Cardiac fibroblast (primary cell): ENCODE measurements at regions not wholly inside any gene's neighbourhood (a gene's known extent, or its start where the extent isn't known, plus 50 kb on each side); places are given as distances from the start of the nearest gene placed in this dataset.

Source experiments
- DNase-seq, 2 donors: peaks; one replicate each; pipeline versions ENCODE4 v3.0.0 to v3.0.0-alpha.2; 2010; ENCODE audit warnings: low read depth in 2 of 2
- H3K4me3 ChIP-seq, 2 donors: replicated peaks in 1 of 2; 1 replicate in 1 of 2; 2 replicates in 1 of 2; pipeline ENCODE4 v1.5.1; 2011; ENCODE audit warnings: low read depth in 2 of 2, low read length in 2 of 2, mild to moderate bottlenecking in 2 of 2, moderate library complexity in 1 of 2
- TF ChIP-seq, protein P1 (sequence below): IDR thresholded peaks from one replicate; pipeline ENCODE4 v1.5.1; 2011; ENCODE audit warnings: low read depth, mild to moderate bottlenecking, low read length, inconsistent platforms

DNA sequence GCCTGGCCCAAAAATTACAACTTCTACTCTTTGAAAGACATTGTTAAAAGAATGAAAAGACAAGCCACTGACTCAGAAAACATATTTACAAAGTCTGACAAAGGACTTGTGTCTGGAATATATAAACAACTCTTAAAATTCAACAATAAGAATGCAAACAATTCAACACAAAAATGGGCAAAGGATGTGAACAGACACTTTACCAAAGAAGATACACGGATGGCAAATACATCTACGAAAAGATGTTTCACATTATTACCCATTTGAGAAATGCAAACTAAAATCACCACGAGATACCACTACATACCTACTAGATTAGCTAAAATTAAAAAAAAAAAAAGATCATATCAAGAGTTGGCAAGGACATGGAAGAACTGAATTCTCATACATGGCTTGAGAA, 80.8 kb upstream of the METRNL start:
- H3K4me3 ChIP-seq: no peak overlapping the region
- TF ChIP-seq, protein P1, sequence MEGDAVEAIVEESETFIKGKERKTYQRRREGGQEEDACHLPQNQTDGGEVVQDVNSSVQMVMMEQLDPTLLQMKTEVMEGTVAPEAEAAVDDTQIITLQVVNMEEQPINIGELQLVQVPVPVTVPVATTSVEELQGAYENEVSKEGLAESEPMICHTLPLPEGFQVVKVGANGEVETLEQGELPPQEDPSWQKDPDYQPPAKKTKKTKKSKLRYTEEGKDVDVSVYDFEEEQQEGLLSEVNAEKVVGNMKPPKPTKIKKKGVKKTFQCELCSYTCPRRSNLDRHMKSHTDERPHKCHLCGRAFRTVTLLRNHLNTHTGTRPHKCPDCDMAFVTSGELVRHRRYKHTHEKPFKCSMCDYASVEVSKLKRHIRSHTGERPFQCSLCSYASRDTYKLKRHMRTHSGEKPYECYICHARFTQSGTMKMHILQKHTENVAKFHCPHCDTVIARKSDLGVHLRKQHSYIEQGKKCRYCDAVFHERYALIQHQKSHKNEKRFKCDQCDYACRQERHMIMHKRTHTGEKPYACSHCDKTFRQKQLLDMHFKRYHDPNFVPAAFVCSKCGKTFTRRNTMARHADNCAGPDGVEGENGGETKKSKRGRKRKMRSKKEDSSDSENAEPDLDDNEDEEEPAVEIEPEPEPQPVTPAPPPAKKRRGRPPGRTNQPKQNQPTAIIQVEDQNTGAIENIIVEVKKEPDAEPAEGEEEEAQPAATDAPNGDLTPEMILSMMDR: no peak
- no peak for DNase-seq

DNA sequence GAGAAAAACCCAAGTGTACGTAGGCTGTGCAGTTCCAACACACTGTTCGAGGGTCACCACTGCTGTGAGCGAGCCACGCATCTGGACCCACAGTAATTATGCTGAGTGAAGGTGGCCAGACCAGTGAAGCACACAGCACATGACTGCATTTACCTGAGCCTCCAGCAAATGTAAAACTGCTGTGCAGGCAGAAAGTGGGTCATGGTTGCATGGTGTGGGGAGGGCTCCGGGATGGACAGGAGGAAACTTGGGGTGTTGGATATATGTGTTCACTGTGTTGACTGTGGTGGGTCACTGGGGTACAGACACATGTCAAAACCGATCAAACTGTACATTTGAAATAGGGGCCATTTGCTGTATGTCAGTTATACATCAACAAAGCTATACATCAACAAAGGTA, 78.7 kb upstream of the METRNL start:
- TF ChIP-seq, protein P1: no peak
- H3K4me3 ChIP-seq: no peak overlapping the region
- no peak for DNase-seq

DNA sequence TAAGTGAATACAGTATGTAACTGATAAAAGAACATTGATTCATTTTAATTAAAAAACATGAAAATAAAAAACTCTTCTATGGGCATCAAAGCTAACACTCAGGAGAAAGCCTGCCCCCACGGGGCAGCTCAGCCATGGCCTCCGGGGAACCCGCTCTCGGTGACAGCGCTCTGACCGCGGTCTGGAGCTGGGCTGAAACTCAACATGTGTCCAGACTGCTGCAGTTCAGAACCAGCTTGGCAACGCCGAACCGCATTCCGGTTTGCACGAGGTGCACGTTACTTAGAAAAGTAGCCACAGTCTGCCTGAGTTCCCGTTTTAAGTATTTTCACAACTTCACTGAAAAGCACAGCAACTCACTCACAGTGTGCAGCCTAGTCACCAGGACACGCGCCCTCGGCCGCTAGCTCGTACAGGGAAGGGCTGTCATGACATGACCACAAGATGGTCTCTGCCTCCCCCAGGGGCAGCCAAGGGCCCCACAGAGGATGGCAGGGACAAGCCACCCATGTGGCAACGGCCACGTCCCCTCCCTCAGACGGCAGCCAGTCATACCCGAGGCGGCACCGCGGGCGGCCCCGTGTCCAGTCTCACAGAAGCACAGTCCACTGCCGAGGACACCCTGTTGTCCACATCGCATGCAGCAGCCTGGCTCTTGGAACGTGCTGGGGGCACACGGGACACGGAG, 77.1 kb upstream of the METRNL start:
- DNase-seq: no peak
- TF ChIP-seq, protein P1: no peak
- H3K4me3 ChIP-seq: no peak overlapping the region

DNA sequence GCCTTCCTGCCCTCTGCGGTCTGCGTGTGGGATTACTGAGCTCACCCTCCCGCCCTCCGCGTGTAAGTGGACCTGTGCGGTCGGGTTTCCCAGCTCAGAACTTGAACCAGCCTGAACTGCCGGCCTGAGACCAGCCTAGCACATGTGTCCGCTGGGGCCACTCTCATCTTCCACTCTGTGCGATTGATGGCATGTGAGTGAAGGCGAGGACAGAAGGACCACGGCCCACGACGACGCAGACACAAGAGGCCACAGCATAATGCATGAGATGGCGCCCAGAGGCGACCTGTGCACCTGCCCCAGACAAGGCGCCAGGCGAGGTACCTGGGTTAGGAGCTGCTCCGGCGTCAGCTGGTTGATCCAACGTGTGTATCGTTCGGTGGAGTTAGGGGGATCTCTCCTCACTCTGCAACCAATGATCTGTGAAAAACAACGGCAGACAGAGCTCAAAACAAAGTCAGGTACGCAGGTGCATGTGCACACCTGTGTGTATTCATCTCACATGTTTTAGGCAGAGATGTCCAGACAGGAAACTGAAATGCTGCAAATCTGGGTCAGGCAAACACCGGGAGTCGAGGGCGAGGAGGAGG, 74.5 kb upstream of the METRNL start:
- DNase-seq: no peak
- TF ChIP-seq, protein P1: no peak
- no peak overlapping the region for H3K4me3 ChIP-seq

DNA sequence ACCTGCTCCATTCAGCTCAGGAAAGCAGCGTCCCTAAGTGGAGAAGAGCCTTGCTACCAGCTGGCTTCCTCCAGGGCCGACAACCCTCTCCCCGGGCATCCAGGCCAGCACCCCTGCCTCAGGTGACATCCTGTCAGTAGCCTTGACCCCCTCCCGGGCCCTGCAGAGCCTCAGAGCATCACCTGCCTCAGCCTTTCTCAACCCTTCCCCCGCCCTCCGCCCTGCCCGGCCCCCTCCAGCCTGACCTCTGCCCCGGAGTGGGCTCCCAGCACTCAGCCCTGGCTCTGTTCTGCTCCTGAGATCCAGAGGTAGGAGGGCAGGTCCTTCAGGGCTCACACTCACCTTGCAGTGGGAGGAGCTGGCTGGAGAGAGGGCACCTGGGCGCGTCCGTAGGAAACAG, 73.8 kb upstream of the METRNL start:
- no peak overlapping the region for H3K4me3 ChIP-seq
- no peak for DNase-seq
- TF ChIP-seq, protein P1: no peak

DNA sequence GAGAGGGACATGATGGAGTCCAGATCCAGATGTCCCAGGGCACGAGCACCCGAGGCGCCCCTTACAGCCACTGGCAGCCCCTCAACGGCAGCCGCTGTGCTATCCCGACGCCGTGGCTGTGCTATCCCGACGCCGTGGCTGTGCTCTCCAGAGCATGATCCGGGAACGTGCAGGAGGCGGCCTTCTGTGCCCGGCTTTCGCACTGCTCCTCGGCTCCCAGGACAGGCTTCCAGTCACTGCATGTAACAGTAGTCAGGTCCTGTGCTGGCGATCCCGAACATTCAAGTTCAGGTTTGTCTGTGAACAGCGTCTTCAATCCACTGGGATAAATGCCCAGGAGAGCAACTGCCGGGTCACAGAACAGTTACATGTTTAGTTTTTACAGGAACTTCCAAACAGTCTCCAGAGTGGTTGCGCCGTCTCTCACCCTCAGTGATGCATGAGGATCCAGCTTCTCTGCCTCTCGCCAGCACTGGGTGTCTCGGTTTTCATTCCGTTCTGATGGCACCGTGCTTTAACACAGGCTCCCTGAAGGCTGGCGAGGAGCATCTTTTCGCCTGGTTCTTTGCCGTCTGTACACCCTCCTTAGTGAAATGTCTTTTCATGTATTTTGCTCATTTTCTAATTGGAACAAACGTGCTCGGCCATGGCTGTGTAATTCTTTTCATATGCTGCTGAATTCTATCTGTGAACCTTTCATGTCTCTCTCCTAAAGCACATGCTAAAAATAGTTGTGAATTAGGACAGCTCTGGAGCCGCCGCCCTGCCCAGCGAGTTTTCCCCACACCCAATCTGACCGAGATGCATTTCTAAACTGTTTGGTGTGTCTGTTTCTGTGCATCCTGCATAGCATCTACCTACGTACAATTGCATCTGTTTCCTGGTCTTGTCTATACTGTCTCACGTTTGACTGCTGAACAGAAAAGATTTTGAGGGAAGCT, 72.6 kb upstream of the METRNL start:
- TF ChIP-seq, protein P1: no peak
- H3K4me3 ChIP-seq: no peak overlapping the region
- no peak for DNase-seq
